NCI-H1930 (cell line): ENCODE measurements at regions not wholly inside any gene's neighbourhood (a gene's known extent, or its start where the extent isn't known, plus 50 kb on each side); places are given as distances from the start of the nearest gene placed in this dataset.

Source experiments
- DNase-seq, 2 experiments: peaks; one replicate each; lab custom pipeline; 2025; lab: John Stamatoyannopoulos, UW

DNA sequence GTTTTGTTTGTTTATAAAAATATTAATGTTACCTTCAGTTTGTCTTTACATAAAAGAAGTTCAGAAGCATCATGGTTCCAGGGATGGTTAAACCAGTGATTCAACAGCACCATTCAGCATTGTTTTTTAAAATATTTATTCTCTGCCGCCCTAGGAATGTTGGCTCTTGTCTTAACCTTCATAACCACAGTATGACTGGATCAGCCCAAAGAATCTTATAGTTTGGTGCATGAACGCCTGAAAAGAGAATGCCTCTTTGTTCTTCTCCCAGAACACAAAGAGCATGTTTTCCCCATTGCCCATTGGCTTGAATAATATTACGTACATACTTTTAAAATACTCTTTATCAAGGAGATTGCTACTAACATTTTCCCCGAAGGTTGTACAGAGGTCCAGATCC lies 413.4 kb downstream of the ANXA1 start:
- DNase-seq = no peak

DNA sequence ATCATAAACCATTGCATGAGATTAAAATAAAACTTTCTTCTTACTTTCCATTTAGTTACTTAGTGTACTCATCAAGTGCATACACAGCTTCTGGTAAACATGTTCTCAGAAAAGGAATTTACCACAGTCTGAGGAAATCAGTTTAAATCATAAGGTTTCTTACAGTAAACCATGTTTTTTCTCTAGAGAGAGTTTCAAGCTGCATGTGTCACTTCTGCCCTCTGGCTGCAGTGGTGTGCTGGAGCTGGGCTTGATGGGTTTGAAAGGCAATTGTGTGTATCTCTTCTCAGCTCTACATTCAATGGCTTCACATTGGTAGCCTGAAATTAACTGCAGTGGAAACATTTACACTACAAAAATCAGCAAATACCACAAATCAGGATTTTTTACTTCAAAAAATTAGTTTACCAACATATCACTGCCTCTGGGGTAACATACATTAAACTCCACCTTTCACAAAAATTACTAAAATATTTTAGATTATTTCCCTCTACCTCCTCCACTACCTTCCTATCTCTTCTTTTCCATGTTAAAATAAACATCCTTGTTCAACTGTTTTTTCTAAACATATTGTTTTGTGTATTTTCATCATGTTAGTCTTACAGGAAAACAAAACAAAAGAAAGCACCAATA lies 414.3 kb downstream of the ANXA1 start:
- peak in 1 of 2 experiments; percentile 23 for DNase-seq

DNA sequence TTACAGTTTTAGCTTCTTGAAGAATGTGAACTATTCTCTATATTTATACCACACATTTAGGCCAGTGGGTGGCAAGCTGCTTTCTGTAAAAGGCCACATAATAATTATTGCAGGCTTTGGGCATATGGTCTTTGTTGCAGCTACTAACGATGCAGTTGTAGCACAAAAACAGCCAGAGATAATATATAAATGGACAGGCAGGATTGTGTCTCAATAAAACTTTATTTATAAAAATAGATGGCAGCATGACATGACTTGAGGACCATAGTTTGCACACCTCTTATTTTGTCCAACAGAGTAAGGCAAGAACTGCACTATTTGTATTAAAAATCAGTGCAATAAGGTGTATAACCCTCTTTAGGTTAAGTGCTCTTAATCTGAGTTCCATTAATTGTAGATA lies 415.0 kb downstream of the ANXA1 start:
- no peak for DNase-seq

DNA sequence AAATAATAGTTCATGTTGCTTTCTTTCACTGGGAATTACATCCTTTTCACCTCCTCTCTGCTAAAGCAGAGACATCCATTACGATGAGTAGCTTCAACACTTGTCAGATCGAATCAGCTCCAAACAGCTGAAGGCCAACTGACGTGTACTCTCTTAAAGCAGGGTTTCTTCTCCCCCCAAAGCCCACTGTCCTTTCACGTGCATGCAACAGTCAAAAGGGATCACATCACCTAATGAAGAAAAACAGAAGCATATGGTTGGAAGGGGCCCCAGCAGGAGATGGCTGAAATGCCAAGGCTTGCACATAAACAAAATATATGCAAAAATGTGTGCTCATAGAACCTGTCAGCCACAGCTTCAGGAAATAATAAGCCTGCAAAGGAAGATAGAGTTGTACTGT lies 421.6 kb downstream of the ANXA1 start:
- no peak for DNase-seq

DNA sequence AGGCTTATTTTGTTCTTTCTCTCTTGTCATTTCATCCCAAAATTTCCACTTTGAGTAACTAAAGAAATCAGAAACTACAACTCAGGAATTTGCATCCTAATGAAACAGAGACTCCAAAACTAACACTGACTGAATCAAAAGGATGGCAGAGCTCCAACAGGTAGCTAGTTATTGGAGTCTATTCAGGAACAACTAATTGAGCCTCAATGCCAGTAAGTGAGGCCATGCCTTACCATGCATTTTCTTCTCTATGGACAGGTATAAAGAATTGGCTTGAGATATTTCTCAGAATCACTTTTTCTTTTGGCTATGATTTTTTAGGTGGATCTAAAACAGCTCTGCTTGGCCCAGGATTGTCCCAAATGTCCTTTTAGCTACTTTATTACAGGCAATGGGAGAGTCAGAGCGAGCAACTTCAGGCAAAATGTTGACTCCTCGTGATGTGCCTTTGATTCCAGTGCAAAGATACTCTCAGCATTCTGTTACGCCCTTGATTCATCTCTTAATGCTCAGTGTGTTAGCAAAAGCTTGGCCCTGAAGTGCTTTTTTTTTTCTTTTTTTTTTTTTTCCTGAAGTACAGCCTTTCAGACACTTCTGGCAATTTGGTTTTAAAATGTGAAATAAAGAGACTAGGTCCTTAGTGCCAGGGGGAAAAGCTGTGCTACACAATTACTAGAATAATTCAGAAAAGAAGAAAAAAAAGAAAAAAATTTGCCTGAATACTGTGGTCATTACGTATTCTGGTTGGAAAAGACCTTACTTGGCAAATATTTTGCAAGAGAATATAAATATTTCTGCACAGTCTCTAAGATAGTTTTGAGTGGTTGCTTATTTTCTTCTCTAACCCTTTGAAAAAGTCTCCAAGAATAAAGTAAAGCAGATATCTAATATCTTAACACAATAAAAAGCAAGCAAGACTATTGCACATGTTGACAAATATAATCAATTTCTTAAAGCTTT lies 423.7 kb downstream of the ANXA1 start:
- DNase-seq = no peak

DNA sequence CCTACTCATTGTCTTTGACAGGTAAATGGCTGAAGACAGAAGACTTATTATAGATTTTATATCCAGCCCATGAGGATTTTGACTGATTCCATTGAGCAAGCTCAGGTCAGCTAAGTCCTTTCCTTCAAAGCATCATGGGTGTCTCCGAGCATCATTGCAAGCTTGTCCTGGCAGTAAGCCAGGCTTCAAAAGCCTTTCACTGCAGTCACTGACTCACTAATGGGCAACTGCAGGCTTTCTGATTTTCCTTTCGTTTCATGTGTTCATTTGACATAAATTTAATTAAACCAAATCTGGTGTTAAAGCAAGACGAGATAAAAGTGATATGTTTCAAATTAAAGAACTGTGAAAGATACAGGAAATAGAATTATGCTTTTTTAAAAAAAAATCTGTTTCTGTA lies 426.2 kb downstream of the ANXA1 start:
- DNase-seq = no peak

DNA sequence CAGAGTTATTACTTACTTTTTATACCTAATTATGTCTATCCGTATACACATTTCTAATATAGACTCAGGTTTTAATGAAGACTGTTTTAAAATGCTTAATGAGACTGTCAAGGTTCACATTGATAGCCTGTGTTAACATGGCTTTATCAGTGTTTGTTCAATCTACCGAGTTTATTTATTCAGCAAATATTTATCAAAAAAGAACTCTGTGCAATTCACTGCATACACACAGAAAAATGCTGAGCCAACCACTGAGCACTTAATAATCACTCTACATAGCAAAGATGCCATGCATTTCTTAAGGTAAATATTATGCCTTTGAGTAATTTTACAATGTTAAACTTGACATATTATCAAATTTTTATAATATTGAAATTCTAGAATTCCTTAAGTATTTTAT lies 428.2 kb downstream of the ANXA1 start:
- DNase-seq = no peak

DNA sequence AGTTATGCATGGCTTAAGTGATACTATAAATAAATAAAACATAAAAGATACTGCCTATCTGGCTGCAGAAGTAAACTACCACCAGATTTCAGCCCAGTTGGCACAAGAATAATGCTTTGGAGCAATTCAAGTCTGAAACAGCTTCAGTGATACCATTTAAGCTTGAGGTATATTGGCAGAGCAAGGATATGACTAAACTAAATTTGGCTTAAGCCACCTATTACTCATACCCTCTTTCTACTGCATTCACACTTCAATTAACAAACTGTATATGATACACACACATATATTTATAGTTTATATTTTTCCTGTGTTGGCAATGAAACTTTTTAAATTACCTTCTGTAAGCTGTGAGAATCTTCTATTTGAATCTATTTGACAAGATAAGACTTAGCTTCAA lies 431.9 kb downstream of the ANXA1 start:
- DNase-seq = no peak

DNA sequence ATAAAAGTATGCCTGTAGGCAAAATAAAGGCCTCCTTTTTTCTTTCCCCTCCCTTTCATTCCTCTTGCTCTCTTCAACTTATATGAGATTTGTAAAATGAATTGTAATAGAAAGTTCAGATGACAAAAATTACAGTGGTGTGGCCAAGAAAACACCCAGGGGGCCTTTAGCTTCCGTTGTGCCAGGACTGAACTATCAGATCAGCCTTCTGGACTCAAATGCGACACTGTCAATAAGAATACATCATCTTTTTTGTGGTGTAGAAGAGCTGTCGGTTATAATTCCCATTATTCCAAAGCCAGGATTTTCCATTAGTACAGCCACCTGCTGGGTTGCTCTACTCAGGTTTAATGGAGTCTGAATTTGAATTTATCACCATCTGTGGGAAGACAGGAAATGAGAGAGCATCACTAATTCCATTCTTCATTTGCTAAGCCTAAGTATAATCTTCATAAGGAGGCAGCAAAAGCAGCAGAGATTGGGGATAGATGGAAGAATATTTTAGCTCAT lies 443.4 kb downstream of the ANXA1 start:
- DNase-seq = no peak

DNA sequence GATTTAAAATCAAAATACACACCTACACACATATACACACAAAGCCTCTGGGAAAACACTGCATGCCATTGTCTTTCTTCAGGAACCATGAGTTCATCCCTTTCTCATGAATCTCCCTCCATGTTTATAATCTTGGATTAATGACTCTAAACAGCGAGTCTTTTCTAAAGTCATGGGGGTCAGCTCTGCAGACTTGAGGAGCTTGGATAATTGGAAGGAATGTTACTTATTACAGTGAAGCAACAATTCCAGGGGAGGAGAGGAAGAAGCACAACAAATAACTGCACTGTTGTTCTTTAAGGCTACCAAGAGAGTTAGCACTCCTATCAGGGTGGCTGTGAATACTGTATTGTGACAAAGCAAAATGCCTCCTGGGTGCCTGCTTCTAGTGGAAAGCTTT lies 444.7 kb downstream of the ANXA1 start:
- DNase-seq = no peak

DNA sequence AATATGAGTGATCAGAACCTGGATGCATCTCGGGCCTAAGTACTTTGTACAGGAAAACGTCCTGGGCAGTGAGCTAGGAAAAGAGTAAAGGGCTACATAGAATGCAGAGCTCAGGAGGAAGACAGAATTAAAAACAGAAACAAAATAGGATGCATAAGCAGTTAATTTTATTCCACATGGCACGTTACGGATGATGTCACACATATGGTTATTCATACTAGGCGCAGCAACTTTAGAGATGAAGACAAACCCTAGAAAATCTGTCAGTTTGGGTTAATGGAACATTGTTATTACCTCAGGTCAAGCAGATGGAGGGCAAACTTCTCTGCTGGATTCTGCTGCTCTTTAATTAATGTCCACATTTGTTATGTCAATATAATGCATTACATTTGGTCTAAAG lies 445.4 kb downstream of the ANXA1 start:
- DNase-seq = no peak

DNA sequence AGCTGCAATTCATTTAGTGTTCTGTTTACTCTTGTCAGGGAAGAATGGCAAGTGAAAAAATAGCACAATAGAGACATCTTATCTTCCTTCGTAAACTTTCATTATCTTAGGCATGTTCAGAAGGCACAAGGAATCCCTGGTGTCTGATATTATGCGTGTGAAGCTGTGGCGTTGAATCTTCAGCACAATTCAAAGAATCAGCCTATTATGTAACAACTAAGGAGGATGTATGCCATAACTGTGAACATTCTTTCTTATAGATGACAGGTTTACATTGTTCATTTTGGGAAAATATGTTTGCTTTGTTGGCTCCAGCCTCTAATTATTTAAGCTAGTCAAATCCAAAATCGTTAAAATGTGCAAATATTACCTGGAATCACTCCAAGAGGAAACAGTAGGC lies 446.1 kb downstream of the ANXA1 start:
- peak; percentile 37 to 47 for DNase-seq

DNA sequence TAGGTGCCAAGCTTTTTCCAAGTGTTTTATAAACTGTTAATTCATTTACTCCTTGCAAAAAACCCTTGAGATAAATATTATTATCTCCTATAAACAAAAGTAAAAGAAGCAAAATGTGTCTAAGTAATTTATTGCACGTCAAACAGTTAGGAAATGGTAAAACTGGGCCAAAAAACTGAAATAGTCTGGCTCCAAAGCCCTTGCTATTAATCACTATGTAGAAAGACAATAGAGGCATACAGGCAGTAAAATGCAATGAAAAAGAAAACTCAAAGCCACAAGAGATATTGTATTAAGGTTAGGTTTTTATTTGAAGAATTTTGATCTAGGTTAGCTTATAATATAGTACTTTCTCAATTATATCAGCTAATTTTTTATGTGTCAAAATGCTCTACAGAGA lies 457.7 kb downstream of the ANXA1 start:
- no peak for DNase-seq

DNA sequence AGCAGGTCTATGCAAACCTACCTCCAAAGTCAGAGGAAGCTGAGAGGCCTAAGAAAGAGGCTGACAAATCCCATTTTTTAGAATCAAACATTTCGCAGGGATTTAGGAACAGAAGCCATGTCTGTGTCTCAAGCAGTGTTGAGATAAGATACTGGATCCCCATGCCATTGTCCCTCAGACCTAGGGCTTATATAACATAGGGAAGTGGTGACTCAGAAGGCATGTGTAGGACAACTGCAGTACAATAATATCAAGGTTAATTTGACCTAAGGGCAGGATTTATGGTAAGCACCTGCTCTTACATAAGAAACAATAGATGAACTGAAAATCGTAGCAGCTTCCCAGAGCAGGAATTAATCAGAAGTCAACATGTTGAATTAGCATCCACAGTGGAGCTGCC lies 459.4 kb downstream of the ANXA1 start:
- no peak for DNase-seq

DNA sequence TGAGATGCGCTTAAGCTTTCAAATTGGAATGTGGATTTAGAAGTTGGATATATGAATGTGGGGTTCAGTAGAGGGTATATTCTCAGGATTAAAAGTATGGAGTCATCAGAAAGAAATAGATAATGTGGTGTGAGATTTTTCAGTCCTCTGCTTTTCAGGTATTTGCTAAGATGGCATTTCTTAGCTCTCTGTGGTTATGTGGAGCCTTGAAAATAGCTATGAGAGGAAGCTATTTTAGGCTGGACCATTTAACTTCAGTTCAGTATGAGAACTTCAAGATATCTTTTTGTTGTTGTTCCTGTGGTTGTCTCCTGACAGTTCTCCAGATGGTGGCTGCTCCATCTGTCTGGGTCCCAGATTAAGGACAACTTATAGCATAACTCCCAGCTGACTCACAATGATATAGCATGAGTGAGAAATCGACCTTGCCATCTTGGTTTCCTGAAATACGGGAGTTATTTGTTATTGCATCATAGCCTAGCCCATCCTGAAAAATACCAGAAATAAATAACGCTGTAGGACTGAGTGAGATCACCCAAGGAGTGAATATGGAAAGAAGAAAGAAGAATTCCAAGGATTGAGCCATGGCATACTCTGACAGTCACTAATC lies 461.5 kb downstream of the ANXA1 start:
- DNase-seq = no peak

DNA sequence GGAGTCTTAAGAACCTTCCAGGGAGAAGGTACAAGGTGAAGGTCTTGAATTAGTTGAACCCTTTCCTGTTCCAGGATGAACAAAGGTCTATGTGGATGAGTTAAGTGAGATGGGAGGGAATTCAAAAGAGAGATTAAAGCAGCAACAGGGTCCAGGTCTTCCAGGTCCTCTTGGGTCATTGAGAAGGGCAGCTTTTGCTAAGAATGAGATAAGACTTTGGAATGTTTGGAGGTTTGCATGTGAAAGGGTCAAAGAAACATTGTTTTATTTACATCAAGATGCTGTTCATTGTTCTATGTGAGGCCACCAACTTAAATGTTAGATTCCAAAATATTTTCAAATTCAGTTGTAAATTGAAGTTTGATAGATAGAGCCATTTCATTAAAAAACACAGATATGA lies 463.9 kb downstream of the ANXA1 start:
- DNase-seq = no peak

DNA sequence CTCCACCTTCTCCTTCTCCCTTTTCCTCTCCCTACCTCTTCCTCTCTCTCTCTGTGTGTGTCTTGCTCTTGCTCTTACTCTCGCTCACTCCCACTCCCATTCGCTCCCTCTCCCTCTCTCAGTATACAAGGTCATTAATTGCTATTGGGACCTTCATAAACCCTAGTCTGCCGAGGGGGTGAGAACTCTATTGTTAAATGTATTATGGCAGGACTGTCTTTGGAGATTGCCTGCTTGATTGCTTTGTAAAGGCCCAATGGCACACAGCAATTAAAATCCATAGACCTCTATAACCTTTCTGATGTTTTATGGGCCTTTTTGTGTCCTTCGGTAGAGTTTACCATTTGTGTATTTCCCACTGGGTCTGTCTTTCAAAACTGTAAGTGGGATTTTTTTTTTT lies 465.9 kb downstream of the ANXA1 start:
- DNase-seq = no peak

DNA sequence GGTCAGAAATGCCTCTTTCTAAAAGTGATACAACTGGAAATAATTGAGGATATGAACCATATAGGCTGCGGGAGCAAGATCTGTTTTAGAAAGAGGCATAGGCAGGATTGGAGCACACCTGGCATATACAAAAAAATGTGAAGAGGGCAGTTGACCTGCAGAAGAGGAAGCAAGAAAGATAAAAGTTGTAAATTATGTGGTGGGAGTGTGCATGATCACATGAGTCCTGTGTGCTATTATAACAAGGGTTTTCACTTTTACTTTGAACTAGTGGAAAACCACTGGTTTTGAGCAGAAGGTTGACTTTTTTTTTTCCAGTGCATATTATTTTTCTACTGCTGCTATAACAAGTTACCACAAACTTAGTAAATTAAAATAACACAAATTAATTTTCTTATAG lies 489.3 kb downstream of the ANXA1 start:
- no peak for DNase-seq

DNA sequence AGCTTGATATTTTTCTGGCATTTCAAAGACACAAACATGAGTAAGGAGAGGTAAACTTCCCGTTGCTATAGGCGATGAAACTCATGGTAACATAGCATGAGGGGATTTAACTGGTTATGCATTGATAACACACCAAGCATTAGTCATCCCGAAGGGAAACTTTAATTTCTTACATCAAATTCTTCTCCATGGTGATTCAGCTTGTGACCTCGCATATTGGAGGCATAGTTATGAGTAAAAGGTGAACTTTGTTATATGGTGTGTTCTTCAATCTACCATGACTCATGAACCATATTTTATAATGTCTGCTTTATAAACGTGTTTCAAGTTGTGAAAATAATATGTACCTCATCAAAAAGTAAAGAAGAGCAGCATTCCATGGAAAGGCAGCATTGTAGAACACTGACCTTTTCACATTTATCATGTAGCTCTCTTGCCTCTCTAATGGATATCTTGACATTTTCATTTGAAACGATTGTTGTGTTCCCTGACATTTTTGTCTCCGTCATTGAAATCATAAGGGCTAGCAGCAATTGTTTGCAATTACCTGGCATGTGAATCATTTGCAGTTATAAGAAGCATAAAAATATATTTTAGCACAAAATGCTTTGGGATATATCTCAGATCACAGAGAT lies 491.8 kb downstream of the ANXA1 start:
- no peak for DNase-seq

DNA sequence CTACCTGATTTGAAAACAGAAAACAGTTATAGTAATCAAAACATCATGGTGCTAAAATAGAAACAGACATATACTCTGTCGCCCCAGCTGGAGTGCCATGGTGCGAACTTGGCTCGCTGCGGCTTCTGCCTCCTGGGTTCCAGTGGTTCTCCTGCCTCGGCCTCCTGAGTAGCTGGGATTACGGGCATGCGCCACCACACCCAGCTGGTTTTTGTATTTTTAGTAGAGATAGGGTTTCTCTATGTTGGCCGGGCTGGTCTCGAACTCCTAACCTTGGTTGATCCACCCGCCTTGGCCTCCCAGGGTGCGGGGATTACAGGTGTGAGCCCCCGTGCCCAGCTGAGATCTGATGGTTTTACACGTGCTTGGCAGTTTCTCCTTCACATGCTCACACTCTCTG lies 495.9 kb downstream of the ANXA1 start:
- DNase-seq = no peak

DNA sequence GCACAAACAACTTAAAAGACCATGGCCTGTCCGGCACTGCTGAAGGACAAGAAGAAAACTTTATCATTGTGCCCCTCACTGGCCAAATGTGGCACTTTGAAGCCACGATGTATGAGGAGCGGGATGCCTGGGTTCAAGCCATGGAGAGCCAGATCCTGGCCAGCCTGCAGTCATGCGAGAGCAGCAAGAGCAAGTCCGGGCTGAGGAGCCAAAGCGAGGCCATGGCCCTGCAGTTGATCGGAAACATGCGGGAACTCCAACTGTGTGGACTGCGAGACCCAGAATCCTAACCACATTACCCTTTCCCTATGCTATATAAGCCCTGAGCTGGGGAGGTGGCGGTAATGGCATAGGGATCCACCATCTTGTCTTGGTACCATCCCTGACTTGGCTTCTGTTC lies 497.9 kb downstream of the ANXA1 start:
- no peak for DNase-seq

DNA sequence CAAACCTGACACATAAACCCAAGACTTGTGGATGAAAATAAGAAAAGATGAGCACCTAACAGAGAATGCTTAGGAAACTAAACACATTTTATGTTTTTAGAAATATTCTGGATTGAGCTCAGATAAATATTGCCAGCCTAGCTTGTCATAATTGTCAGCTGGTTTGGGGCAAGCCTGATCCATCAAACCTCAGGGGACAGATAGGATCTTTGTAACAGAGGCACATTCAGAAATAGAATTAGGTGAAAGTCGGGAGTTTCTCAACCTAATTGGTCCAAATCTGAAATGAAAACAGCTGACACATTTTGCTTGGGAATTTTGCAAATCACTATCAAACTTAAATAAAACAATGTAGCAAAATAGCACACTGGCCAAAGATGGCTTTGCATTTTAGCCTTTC lies 503.7 kb downstream of the ANXA1 start:
- no peak for DNase-seq

DNA sequence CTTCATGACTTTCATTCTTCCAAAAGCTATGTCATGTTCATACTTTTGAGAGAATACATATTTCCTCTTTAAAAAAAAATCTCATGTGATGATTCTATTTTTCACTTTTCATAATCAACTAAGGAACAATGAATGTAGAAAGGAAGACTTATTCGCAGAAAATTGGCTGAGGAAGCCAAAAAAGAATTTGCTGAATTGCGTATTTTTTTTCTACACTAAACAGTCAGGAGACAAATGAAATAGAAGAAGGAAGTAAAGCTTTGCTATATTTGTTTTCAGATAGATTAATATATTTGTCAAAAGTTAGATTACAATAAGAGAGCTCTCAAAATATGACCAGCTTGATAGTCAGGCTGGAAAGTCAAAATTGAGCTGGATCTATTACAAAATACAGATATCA lies 504.2 kb downstream of the ANXA1 start:
- DNase-seq = no peak
